Parathyroid adenoma (tissue), 2 donors: ENCODE measurements at regions not wholly inside any gene's neighbourhood (a gene's known extent, or its start where the extent isn't known, plus 50 kb on each side); places are given as distances from the start of the nearest gene placed in this dataset.
"Not testable (repeated sequence)": the region's sequence is repeated elsewhere in the genome, so short reads cannot be mapped to it uniquely, and the experiment has no call there.

Experiments
- H2AFZ ChIP-seq: fragments of 300-600 bp; sonication (generic); one replicate; pipeline ENCODE4 v1.7.0; 2017; ENCODE audit warnings: antibody characterized with exemption, mild to moderate bottlenecking
- H3K27ac ChIP-seq: fragments of 300-600 bp; sonication (generic); one replicate; pipeline ENCODE4 v1.7.0; 2017
- H3K27me3 ChIP-seq: fragments of 300-600 bp; sonication (generic); one replicate; pipeline ENCODE4 v1.7.0; 2017; ENCODE audit warnings: low read length; ENCODE audit not compliant: control insufficient read depth, insufficient read depth
- H3K36me3 ChIP-seq: fragments of 300-600 bp; sonication (generic); one replicate; pipeline ENCODE4 v1.7.0; 2017; ENCODE audit warnings: low read length; ENCODE audit not compliant: control insufficient read depth, insufficient read depth
- H3K4me1 ChIP-seq: fragments of 300-600 bp; sonication (generic); one replicate; pipeline ENCODE4 v1.7.0; 2017; ENCODE audit warnings: control low read depth
- H3K4me2 ChIP-seq: fragments of 300-600 bp; sonication (generic); one replicate; pipeline ENCODE4 v1.7.0; 2017; ENCODE audit warnings: low read length
- H3K4me3 ChIP-seq: fragments of 300-600 bp; sonication (generic); one replicate; pipeline ENCODE4 v1.7.0; 2017; ENCODE audit warnings: low read depth, low read length
- H3K79me2 ChIP-seq: fragments of 300-600 bp; sonication (generic); one replicate; pipeline ENCODE4 v1.7.0; 2017; ENCODE audit warnings: control low read depth
- H3K9ac ChIP-seq: fragments of 300-600 bp; sonication (generic); one replicate; pipeline ENCODE4 v1.7.0; 2017; ENCODE audit warnings: mild to moderate bottlenecking
- H3K9me3 ChIP-seq: fragments of 300-600 bp; sonication (generic); one replicate; pipeline ENCODE4 v1.7.0; 2017; ENCODE audit warnings: low read length; ENCODE audit not compliant: control insufficient read depth
- TF ChIP-seq, protein P1 (sequence below): fragments of 300-600 bp; sonication (generic); IDR thresholded peaks from one replicate; pipeline ENCODE4 v1.7.0; 2017; ENCODE audit warnings: antibody characterized with exemption, mild to moderate bottlenecking
- donor health status: primary hyperparathyroidism.

DNA sequence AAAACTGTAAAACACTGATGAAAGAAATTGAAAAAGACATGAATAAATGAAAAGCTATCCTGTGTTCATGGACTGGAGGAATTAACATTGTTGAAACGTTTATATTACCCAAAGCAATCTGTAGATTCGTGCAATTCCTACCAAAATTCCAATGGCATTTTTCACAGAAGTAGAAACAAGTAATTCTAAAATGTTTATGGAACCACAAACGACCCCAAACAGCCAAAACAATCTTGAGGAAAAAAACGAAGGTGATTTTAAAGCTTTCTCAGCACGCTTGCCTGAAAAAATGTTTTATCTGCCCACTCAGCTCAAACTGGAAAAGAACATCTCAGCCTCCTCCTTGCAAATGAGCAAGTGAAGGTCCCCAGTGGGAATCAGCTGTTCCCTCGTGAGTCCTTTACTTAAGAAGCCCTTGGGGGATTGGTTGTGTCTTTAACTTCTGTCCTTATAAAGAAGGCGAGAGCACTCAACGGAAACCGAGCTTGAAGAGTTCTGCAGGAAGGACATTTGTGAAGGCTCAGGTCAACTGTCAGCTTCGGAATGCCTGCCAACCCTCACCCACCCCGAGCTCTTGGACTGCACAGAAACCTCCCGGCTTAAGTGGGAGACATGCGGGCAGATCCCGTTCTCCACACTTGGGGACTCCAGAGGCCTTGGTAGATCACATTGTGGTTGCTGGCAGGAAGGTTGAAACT, 256.0 kb upstream of the IRS2 start:
- Histone ChIP-seq H3K4me1 (no peaks in the 10 kb centered on the region), H3K27me3 (no peaks in the 10 kb centered on the region), H3K27ac (no peak overlapping the region), H2AFZ (no peak overlapping the region), H3K9ac (no peak overlapping the region), H3K4me3 (no peak overlapping the region), H3K9me3 (no peaks in the 10 kb centered on the region), H3K4me2 (no peak overlapping the region), H3K79me2 (no peaks in the 10 kb centered on the region), H3K36me3 (no peaks in the 10 kb centered on the region)
- TF ChIP-seq, protein P1, sequence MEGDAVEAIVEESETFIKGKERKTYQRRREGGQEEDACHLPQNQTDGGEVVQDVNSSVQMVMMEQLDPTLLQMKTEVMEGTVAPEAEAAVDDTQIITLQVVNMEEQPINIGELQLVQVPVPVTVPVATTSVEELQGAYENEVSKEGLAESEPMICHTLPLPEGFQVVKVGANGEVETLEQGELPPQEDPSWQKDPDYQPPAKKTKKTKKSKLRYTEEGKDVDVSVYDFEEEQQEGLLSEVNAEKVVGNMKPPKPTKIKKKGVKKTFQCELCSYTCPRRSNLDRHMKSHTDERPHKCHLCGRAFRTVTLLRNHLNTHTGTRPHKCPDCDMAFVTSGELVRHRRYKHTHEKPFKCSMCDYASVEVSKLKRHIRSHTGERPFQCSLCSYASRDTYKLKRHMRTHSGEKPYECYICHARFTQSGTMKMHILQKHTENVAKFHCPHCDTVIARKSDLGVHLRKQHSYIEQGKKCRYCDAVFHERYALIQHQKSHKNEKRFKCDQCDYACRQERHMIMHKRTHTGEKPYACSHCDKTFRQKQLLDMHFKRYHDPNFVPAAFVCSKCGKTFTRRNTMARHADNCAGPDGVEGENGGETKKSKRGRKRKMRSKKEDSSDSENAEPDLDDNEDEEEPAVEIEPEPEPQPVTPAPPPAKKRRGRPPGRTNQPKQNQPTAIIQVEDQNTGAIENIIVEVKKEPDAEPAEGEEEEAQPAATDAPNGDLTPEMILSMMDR, result no peak

DNA sequence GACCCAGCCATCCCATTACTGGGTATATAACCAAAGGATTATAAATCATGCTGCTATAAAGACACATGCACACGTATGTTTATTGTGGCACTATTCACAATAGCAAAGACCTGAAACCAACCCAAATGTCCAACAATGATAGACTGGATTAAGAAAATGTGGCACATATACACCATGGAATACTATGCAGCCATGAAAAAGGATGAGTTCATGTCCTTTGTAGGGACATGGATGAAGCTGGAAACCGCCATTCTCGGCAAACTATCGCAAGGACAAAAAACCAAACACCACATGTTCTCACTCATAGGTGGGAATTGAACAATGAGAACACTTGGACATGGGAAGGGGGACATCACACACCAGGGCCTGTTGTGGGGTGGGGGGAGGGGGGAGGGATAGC, 255.3 kb upstream of the IRS2 start:
- not testable (repeated sequence) for H3K27me3 ChIP-seq, H3K4me1 ChIP-seq, H3K27ac ChIP-seq, H3K9me3 ChIP-seq, H3K9ac ChIP-seq, H3K79me2 ChIP-seq, H3K36me3 ChIP-seq, H3K4me2 ChIP-seq, H3K4me3 ChIP-seq, H2AFZ ChIP-seq

DNA sequence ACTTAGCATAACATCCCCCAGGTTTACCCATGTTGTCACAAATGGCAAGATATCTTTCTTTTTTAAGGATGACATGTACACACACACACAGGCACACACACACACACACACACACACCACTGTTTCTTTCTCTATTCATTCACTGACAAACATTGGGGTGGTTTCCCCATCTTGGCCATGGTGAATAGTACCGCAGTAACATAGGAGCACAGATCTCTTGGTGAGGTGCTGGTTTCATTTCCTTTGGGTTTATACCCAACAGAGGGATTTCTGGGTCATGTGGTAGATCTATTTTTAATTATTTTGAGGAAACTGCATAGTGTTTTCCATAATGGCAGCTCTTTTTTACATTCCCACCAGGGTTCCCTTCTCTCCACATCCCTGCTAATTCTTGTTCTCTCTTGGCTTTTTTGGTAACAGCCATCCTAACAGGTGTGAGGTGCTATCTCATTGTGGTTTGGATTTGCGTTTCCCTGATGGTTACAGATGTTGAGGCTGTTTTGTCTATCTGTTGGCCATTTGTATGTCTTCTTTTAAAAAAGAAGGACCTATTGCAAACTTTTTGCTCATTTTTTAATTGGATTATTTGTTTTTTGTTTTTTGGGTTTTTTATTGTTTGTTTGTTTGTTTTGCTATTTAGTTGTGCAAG, 251.7 kb upstream of the IRS2 start:
- H2AFZ ChIP-seq, result no peak overlapping the region
- no peaks in the 10 kb centered on the region for H3K27me3 ChIP-seq
- no peak overlapping the region for H3K4me2 ChIP-seq
- H3K79me2 ChIP-seq, result no peaks in the 10 kb centered on the region
- no peak overlapping the region for H3K27ac ChIP-seq
- no peaks in the 10 kb centered on the region for H3K9me3 ChIP-seq
- no peak overlapping the region for H3K4me3 ChIP-seq
- no peak overlapping the region for H3K9ac ChIP-seq
- no peaks in the 10 kb centered on the region for H3K4me1 ChIP-seq
- TF ChIP-seq, protein P1, result no peak
- no peaks in the 10 kb centered on the region for H3K36me3 ChIP-seq

DNA sequence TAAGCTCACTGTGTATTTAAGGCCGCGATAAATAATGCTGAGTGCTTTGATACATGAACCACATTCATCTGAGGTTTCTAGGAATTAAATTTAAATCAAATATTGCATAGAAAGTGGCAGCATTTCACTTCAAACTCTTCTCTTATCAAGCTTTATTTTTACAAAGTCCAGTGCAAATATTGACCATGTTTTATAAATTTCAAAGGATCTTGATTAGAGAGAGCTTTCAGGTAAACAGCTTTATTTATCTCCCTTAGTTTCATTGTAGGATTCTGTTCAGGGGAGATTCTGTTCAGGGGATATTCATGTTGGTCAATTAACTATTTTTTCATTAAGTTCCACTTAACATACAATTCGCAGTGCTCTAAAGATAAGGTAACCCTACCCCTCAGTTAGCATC, 249.7 kb upstream of the IRS2 start:
- TF ChIP-seq, protein P1, result no peak
- no peaks in the 10 kb centered on the region for H3K79me2 ChIP-seq
- H3K27me3 ChIP-seq, result no peaks in the 10 kb centered on the region
- no peak overlapping the region for H3K27ac ChIP-seq
- H3K4me3 ChIP-seq, result no peak overlapping the region
- no peak overlapping the region for H2AFZ ChIP-seq
- no peak overlapping the region for H3K9ac ChIP-seq
- H3K9me3 ChIP-seq, result no peaks in the 10 kb centered on the region
- no peak overlapping the region for H3K4me2 ChIP-seq
- H3K4me1 ChIP-seq, result no peaks in the 10 kb centered on the region
- H3K36me3 ChIP-seq, result no peaks in the 10 kb centered on the region

DNA sequence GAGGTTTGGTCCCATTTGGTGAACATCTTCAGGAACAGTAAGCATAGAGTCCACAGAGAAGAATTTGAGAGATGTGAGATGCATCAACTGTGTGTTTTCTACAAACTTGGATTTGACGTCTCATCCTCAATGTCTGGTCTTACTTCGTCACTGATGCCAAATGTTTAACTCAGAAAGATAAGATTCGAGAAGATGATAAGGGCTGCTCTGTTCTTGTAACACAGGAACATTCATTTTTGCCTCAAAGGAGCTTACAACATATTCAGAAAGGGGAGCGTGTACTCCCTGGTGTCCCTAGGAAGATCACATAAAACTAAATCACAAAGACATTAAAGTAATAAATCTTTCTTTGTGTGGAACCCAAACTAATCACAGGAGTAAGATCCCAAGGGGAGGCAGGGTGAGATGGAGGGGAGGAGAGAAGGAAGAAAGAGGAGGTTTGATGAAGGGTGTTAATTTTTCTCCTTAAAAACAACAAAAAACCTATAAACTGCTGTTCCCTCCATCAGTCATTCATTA, 247.7 kb upstream of the IRS2 start:
- no peak overlapping the region for H3K9ac ChIP-seq
- H3K4me2 ChIP-seq, result no peak overlapping the region
- TF ChIP-seq, protein P1, result no peak
- no peak overlapping the region for H2AFZ ChIP-seq
- H3K4me3 ChIP-seq, result no peak overlapping the region
- no peak overlapping the region for H3K27ac ChIP-seq
- H3K4me1 ChIP-seq, result no peaks in the 10 kb centered on the region
- H3K36me3 ChIP-seq, result no peaks in the 10 kb centered on the region
- no peaks in the 10 kb centered on the region for H3K9me3 ChIP-seq
- H3K79me2 ChIP-seq, result no peaks in the 10 kb centered on the region
- H3K27me3 ChIP-seq, result no peaks in the 10 kb centered on the region
